Smooth muscle cell (in vitro differentiated cells): ENCODE measurements at regions not wholly inside any gene's neighbourhood (a gene's known extent, or its start where the extent isn't known, plus 50 kb on each side); places are given as distances from the start of the nearest gene placed in this dataset.

Experiments used
- DNase-seq: peaks from one replicate; lab custom pipeline; 2025; ENCODE audit not compliant: unreplicated experiment; lab: John Stamatoyannopoulos, UW
- H2AFZ ChIP-seq: fragments of 200-600 bp; sonication (generic); 2 replicates; pipeline ENCODE4 v1.6.0; 2016; ENCODE audit warnings: antibody characterized with exemption, low read depth, mild to moderate bottlenecking
- H3F3A ChIP-seq: fragments of 200-600 bp; sonication (generic); 2 replicates; pipeline ENCODE4 v1.6.0; 2017; ENCODE audit warnings: antibody characterized with exemption, low read depth
- H3K27ac ChIP-seq: fragments of 200-600 bp; sonication (generic); 2 replicates; pipeline ENCODE4 v1.5.1; 2016; ENCODE audit warnings: low read depth, mild to moderate bottlenecking
- H3K27me3 ChIP-seq: fragments of 200-600 bp; sonication (generic); 2 replicates; pipeline ENCODE4 v1.6.1; 2016; ENCODE audit warnings: low read depth, mild to moderate bottlenecking
- H3K36me3 ChIP-seq: fragments of 200-600 bp; sonication (generic); 2 replicates; pipeline ENCODE4 v1.5.1; 2016; ENCODE audit warnings: low read depth
- H3K4me1 ChIP-seq: fragments of 200-600 bp; sonication (generic); 2 replicates; pipeline ENCODE4 v1.5.1; 2016; ENCODE audit warnings: low read depth
- H3K4me2 ChIP-seq: fragments of 200-600 bp; sonication (generic); 2 replicates; pipeline ENCODE4 v1.6.0; 2016; ENCODE audit warnings: mild to moderate bottlenecking
- H3K4me3 ChIP-seq: fragments of 200-600 bp; sonication (generic); 2 replicates; pipeline ENCODE4 v1.5.1; 2016; ENCODE audit warnings: mild to moderate bottlenecking
- H3K79me2 ChIP-seq: fragments of 200-600 bp; sonication (generic); 2 replicates; pipeline ENCODE4 v1.6.0; 2016; ENCODE audit warnings: low read depth, mild to moderate bottlenecking
- H3K9ac ChIP-seq: fragments of 200-600 bp; sonication (generic); 2 replicates; pipeline ENCODE4 v1.6.0; 2016; ENCODE audit warnings: low read depth
- H3K9me3 ChIP-seq: fragments of 200-600 bp; sonication (generic); replicated peaks from 2 replicates; pipeline ENCODE4 v1.5.1; 2016; ENCODE audit warnings: low read depth
- H4K20me1 ChIP-seq: fragments of 200-600 bp; sonication (generic); 2 replicates; pipeline ENCODE4 v1.6.0; 2016; ENCODE audit warnings: low read depth
- CTCF ChIP-seq: fragments of 200-600 bp; sonication (generic); IDR thresholded peaks from 2 replicates; pipeline ENCODE4 v1.5.1; 2017; ENCODE audit warnings: borderline replicate concordance, mild to moderate bottlenecking, antibody characterized with exemption; ENCODE audit not compliant: insufficient read depth, poor library complexity, severe bottlenecking
- WGBS: methylation state at CpG from one replicate; pipeline ENCODE4 v1.1.7; 2016; ENCODE audit warnings: low lambda C conversion rate; 5-methylcytosine and 5-hydroxymethylcytosine counted together

- Histone ChIP-seq H4K20me1 (no peaks in the 10 kb centered on the region), H3K79me2 (no peaks in the 10 kb centered on the region), H3K27ac (no peak overlapping the region), H3K4me3 (no peak overlapping the region), H3K4me2 (no peak overlapping the region), H3K4me1 (no peaks in the 10 kb centered on the region), H3K27me3 (peaks cover 3% of the 10 kb centered on the region), H3K9ac (no peak overlapping the region), H3K9me3 (no peaks in the 10 kb centered on the region), H2AFZ (no peak overlapping the region), H3F3A (no peaks in the 10 kb centered on the region), H3K36me3 (no peaks in the 10 kb centered on the region)
- DNase-seq = no peak
- TF ChIP-seq CTCF = no peak
- 90% methylated on average over 3 of the region's 3 CpGs for WGBS
These were observed 1099.3 kb downstream of the SOCS6 start for GRCh38 chr18:71388148-71388547.

- no peaks in the 10 kb centered on the region for H4K20me1 ChIP-seq
- H3K9me3 ChIP-seq = no peaks in the 10 kb centered on the region
These were observed 1085.6 kb downstream of the SOCS6 start for GRCh38 chr18:71374294-71375000.

GRCh38 chr18:71371951-71372605 is 1083.2 kb downstream of the SOCS6 start:
- no peak for DNase-seq
- no peak overlapping the region for H2AFZ ChIP-seq
- H3K36me3 ChIP-seq = no peaks in the 10 kb centered on the region
- H3K27me3 ChIP-seq = no peaks in the 10 kb centered on the region
- H3K79me2 ChIP-seq = no peaks in the 10 kb centered on the region
- H3K9ac ChIP-seq = no peak overlapping the region
- no peaks in the 10 kb centered on the region for H3K9me3 ChIP-seq
- H4K20me1 ChIP-seq = no peaks in the 10 kb centered on the region
- H3K4me1 ChIP-seq = no peaks in the 10 kb centered on the region
- WGBS = 83% methylated on average over 2 of the region's 2 CpGs
- no peak overlapping the region for H3K27ac ChIP-seq
- no peak overlapping the region for H3K4me2 ChIP-seq
- no peaks in the 10 kb centered on the region for H3F3A ChIP-seq
- no peak for TF ChIP-seq CTCF
- no peak overlapping the region for H3K4me3 ChIP-seq

More at GRCh38 chr18:71374294-71375000, 1085.6 kb downstream of the SOCS6 start:
- H3K79me2 ChIP-seq = no peaks in the 10 kb centered on the region
- TF ChIP-seq CTCF = no peak
- 67% methylated on average over 5 of the region's 5 CpGs for WGBS
- no peaks in the 10 kb centered on the region for H3K4me1 ChIP-seq
- no peaks in the 10 kb centered on the region for H3F3A ChIP-seq
- no peak for DNase-seq
- no peak overlapping the region for H3K4me2 ChIP-seq
- H3K9ac ChIP-seq = no peak overlapping the region
- no peaks in the 10 kb centered on the region for H3K27me3 ChIP-seq
- H3K36me3 ChIP-seq = no peaks in the 10 kb centered on the region
- no peak overlapping the region for H3K27ac ChIP-seq
- no peak overlapping the region for H2AFZ ChIP-seq
- no peak overlapping the region for H3K4me3 ChIP-seq
